Endodermal cell (in vitro differentiated cells): ENCODE measurements at regions not wholly inside any gene's neighbourhood (a gene's known extent, or its start where the extent isn't known, plus 50 kb on each side); places are given as distances from the start of the nearest gene placed in this dataset.

Experiments
- DNase-seq: peaks from one replicate; pipeline ENCODE4 v3.0.0-alpha.2; 2017
- H3K27ac ChIP-seq: 2 replicates; pipeline ENCODE4 v1.5.1; 2013; ENCODE audit warnings: mild to moderate bottlenecking, low read depth, low read length, moderate library complexity
- H3K27me3 ChIP-seq: 2 replicates; pipeline ENCODE4 v1.6.1; 2013; ENCODE audit warnings: mild to moderate bottlenecking, low read length, moderate library complexity; ENCODE audit not compliant: insufficient read depth, control insufficient read depth, poor library complexity, severe bottlenecking
- H3K36me3 ChIP-seq: 2 replicates; pipeline ENCODE4 v1.7.0; 2013; ENCODE audit warnings: mild to moderate bottlenecking, low read length, moderate library complexity; ENCODE audit not compliant: control insufficient read depth, insufficient read depth
- H3K4me1 ChIP-seq: one replicate; pipeline ENCODE4 v1.7.0; 2013; ENCODE audit warnings: low read length; ENCODE audit not compliant: control insufficient read depth, insufficient read depth
- H3K4me3 ChIP-seq: 2 replicates; pipeline ENCODE4 v1.5.1; 2013; ENCODE audit warnings: mild to moderate bottlenecking, low read length, moderate library complexity
- H3K9ac ChIP-seq: 2 replicates; pipeline ENCODE4 v1.6.1; 2013; ENCODE audit warnings: mild to moderate bottlenecking, low read length, moderate library complexity; ENCODE audit not compliant: poor library complexity, severe bottlenecking; ENCODE audit errors: extremely low read depth
- H3K9me3 ChIP-seq: 2 replicates; pipeline ENCODE4 v1.6.1; 2013; ENCODE audit warnings: mild to moderate bottlenecking, low read length, moderate library complexity; ENCODE audit not compliant: control insufficient read depth
- H3K27ac Mint-ChIP-seq: 2 replicates; pipeline ENCODE4 v1.8.0; 2020; ENCODE audit warnings: mixed read lengths
- H3K27me3 Mint-ChIP-seq: 2 replicates; pipeline ENCODE4 v1.8.0; 2021; ENCODE audit warnings: mild to moderate bottlenecking, mixed read lengths; ENCODE audit not compliant: insufficient read depth
- H3K36me3 Mint-ChIP-seq: 2 replicates; pipeline ENCODE4 v1.8.0; 2020; ENCODE audit warnings: low read depth, mixed read lengths
- H3K4me1 Mint-ChIP-seq: 2 replicates; pipeline ENCODE4 v1.8.0; 2020; ENCODE audit warnings: mixed read lengths
- H3K4me3 Mint-ChIP-seq: 2 replicates; pipeline ENCODE4 v1.8.0; 2020; ENCODE audit warnings: mild to moderate bottlenecking, moderate library complexity, mixed read lengths
- H3K9me3 Mint-ChIP-seq: 2 replicates; pipeline ENCODE4 v1.8.0; 2020; ENCODE audit warnings: mild to moderate bottlenecking, mixed read lengths
- WGBS, 2 experiments: methylation state at CpG; one replicate each; pipeline versions ENCODE4 v1.1.5 to v1.1.7; 2013; ENCODE audit warnings: missing lambda C conversion rate in 2 of 2, mixed read lengths in 1 of 2; ENCODE audit not compliant: insufficient coverage in 1 of 2, insufficient read length in 1 of 2; 5-methylcytosine and 5-hydroxymethylcytosine counted together
- TF ChIP-seq, protein P1 (sequence below): fragments of 200-600 bp; sonication (generic); conservative IDR thresholded peaks from 2 replicates; pipeline ENCODE4 v1.5.0; 2021; ENCODE audit warnings: antibody characterized with exemption, mild to moderate bottlenecking

DNA sequence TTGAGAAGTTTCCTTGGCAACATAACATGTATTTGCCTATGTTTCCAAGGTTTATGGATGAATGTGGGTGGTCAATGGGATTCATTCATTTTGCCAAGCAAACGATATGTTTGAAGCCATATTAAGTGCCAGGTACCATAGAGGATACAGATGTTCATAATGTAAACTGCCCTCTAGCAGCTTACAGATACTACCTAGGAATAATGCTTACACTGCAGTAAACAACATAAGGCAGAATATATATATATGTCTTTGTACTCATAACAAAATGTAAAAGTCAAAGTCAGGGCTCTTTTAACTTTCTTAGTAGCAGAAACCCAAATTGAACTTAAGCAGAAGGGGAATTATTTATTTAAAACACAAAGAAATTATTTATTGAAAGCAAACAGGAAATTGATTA is 171.6 kb upstream of the TNP1 start:
- no peak overlapping the region for H3K27ac Mint-ChIP-seq
- no peaks in the 10 kb centered on the region for H3K36me3 Mint-ChIP-seq
- 82% methylated on average over 1 of the region's 1 CpG; no CpG with 5 or more reads in 1 of the 2 experiments for WGBS, 2 experiments
- Histone ChIP-seq H3K9ac (no peak overlapping the region), H3K4me3 (no peak overlapping the region), H3K36me3 (no peaks in the 10 kb centered on the region), H3K4me1 (no peaks in the 10 kb centered on the region), H3K9me3 (no peaks in the 10 kb centered on the region), H3K27ac (no peak overlapping the region), H3K27me3 (no peaks in the 10 kb centered on the region)
- H3K4me1 Mint-ChIP-seq = peaks cover 3% of the 10 kb centered on the region
- peaks cover 32% of the 10 kb centered on the region for H3K27me3 Mint-ChIP-seq
- TF ChIP-seq, protein P1, sequence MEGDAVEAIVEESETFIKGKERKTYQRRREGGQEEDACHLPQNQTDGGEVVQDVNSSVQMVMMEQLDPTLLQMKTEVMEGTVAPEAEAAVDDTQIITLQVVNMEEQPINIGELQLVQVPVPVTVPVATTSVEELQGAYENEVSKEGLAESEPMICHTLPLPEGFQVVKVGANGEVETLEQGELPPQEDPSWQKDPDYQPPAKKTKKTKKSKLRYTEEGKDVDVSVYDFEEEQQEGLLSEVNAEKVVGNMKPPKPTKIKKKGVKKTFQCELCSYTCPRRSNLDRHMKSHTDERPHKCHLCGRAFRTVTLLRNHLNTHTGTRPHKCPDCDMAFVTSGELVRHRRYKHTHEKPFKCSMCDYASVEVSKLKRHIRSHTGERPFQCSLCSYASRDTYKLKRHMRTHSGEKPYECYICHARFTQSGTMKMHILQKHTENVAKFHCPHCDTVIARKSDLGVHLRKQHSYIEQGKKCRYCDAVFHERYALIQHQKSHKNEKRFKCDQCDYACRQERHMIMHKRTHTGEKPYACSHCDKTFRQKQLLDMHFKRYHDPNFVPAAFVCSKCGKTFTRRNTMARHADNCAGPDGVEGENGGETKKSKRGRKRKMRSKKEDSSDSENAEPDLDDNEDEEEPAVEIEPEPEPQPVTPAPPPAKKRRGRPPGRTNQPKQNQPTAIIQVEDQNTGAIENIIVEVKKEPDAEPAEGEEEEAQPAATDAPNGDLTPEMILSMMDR = no peak
- no peak for DNase-seq
- H3K9me3 Mint-ChIP-seq = no peaks in the 10 kb centered on the region
- H3K4me3 Mint-ChIP-seq = no peak overlapping the region

DNA sequence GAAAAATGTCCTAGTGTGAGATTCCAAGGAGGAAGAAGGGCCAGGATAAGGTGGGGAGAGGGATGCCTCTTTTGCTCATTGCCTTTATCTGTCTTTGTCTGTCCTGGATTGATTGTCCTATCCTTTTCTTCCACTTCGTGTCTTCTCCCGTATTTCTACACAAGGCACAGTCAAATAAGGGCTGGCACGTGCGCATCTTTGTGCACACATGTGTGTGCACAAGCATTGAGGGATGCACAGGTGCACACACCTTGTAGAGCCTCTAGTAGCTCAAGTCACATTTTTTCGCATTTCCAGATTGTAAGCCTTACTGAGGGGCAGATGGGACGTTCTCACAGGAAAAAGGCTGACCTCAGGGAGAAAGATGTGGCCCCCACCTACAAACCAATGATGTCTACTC is 170.2 kb upstream of the TNP1 start:
- TF ChIP-seq, protein P1 = no peak
- peaks cover 32% of the 10 kb centered on the region for H3K27me3 Mint-ChIP-seq
- 89 to 90% methylated on average over 6 of the region's 6 CpGs for WGBS, 2 experiments
- Histone ChIP-seq H3K27ac (no peak overlapping the region), H3K27me3 (no peaks in the 10 kb centered on the region), H3K9ac (no peak overlapping the region), H3K4me3 (no peak overlapping the region), H3K4me1 (no peaks in the 10 kb centered on the region), H3K36me3 (no peaks in the 10 kb centered on the region), H3K9me3 (no peaks in the 10 kb centered on the region)
- DNase-seq = no peak
- H3K9me3 Mint-ChIP-seq = no peaks in the 10 kb centered on the region
- H3K36me3 Mint-ChIP-seq = no peaks in the 10 kb centered on the region
- H3K4me1 Mint-ChIP-seq = peaks cover 3% of the 10 kb centered on the region
- no peak overlapping the region for H3K27ac Mint-ChIP-seq
- no peak overlapping the region for H3K4me3 Mint-ChIP-seq

DNA sequence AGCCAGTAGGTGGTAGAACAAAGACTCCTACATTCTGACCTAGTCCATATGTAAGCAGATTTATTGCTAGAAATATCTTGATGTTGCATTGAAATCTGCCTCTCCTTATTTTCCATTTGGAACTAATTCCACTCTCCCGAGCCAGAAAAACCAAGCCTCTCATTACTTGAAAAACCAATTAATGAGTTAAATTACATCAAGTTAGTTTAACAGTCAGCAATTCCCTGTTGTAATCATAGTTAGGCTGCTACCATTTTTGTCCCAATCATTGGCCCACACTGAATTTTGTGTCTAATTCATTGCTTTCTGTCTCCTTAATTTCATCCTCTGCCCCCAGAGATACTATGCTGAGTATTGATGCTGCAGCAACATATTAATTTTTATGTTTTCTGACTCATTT is 168.3 kb upstream of the TNP1 start:
- TF ChIP-seq, protein P1 = no peak
- 90 to 100% methylated on average over 1 of the region's 1 CpG for WGBS, 2 experiments
- no peaks in the 10 kb centered on the region for H3K36me3 Mint-ChIP-seq

More for the DNA sequence above, 168.3 kb upstream of the TNP1 start:
- Mint-ChIP-seq H3K27ac (no peak overlapping the region), H3K4me1 (peaks cover 8% of the 10 kb centered on the region), H3K27me3 (peaks cover 28% of the 10 kb centered on the region), H3K9me3 (no peaks in the 10 kb centered on the region), H3K4me3 (no peak overlapping the region)
- no peak overlapping the region for H3K9ac ChIP-seq
- no peaks in the 10 kb centered on the region for H3K36me3 ChIP-seq
- H3K27me3 ChIP-seq = no peaks in the 10 kb centered on the region
- no peak overlapping the region for H3K27ac ChIP-seq
- H3K9me3 ChIP-seq = no peaks in the 10 kb centered on the region
- H3K4me1 ChIP-seq = no peaks in the 10 kb centered on the region
- no peak overlapping the region for H3K4me3 ChIP-seq
- no peak for DNase-seq
